OCI-LY7 (cell line): ENCODE measurements at regions not wholly inside any gene's neighbourhood (a gene's known extent, or its start where the extent isn't known, plus 50 kb on each side); places are given as distances from the start of the nearest gene placed in this dataset.

ENCODE experiments used
- BruUV-seq: library from RNA; stranded (reverse); fragments of 400-500 nt; replicated peaks from 2 replicates; lab custom pipeline; 2021; lab: Mats Ljungman, UMichigan
- CTCF ChIA-PET: fragments of 300-600 bp; sonication (Branson Sonifier 250); formaldehyde crosslinking; loops from one replicate; lab custom pipeline; 2022; ENCODE audit warnings: antibody characterized with exemption; ENCODE audit not compliant: unreplicated experiment; lab: Charles Lee
- POLR2A ChIA-PET: fragments of 300-600 bp; sonication (Branson Sonifier 250); formaldehyde crosslinking; loops from one replicate; lab custom pipeline; 2022; ENCODE audit warnings: antibody characterized with exemption; lab: Charles Lee
- DNase-seq: peaks from one replicate; pipeline ENCODE4 v3.0.0-alpha.2; 2015; ENCODE audit warnings: low spot score
- H2AFZ ChIP-seq: fragments of 200-600 bp; sonication (generic), shearing (Covaris generic); 2 replicates; pipeline ENCODE4 v1.6.1; 2014; ENCODE audit warnings: mild to moderate bottlenecking, antibody characterized with exemption, low read length, moderate library complexity
- H3K27ac ChIP-seq: fragments of 200-600 bp; sonication (generic); 2 replicates; pipeline ENCODE4 v1.5.1; 2014; ENCODE audit warnings: mixed run types, low read depth, mild to moderate bottlenecking, moderate library complexity, low read length, inconsistent platforms; ENCODE audit not compliant: poor library complexity, severe bottlenecking
- H3K36me3 ChIP-seq: fragments of 200-600 bp; sonication (generic); 2 replicates; pipeline ENCODE4 v1.6.1; 2014; ENCODE audit warnings: mild to moderate bottlenecking, antibody characterized with exemption, low read length, moderate library complexity, mixed read lengths; ENCODE audit not compliant: insufficient read depth
- H3K4me1 ChIP-seq: fragments of 200-600 bp; sonication (generic); 2 replicates; pipeline ENCODE4 v1.5.1; 2014; ENCODE audit warnings: mild to moderate bottlenecking, low read length; ENCODE audit not compliant: insufficient read depth, poor library complexity, severe bottlenecking
- H3K4me2 ChIP-seq: fragments of 200-600 bp; sonication (generic); 2 replicates; pipeline ENCODE4 v1.6.1; 2014; ENCODE audit warnings: mild to moderate bottlenecking, low read length
- H3K4me3 ChIP-seq: fragments of 200-600 bp; sonication (generic); 2 replicates; pipeline ENCODE4 v1.5.1; 2014; ENCODE audit warnings: mild to moderate bottlenecking, low read depth, low read length; ENCODE audit not compliant: poor library complexity, severe bottlenecking
- H3K79me2 ChIP-seq: fragments of 200-600 bp; sonication (generic); 2 replicates; pipeline ENCODE4 v1.6.1; 2016; ENCODE audit warnings: low read depth, mild to moderate bottlenecking, low read length, moderate library complexity, mixed read lengths; ENCODE audit not compliant: insufficient read depth
- H3K9me2 ChIP-seq: fragments of 200-600 bp; sonication (generic); 2 replicates; pipeline ENCODE4 v1.6.1; 2016; ENCODE audit warnings: mild to moderate bottlenecking, low read length, mixed read lengths; ENCODE audit not compliant: insufficient read depth
- H3K9me3 ChIP-seq: fragments of 200-600 bp; sonication (generic); 2 replicates; pipeline ENCODE4 v1.6.1; 2014; ENCODE audit warnings: mild to moderate bottlenecking, mixed run types, low read length, mixed read lengths
- H4K20me1 ChIP-seq: fragments of 200-600 bp; sonication (generic); 2 replicates; pipeline ENCODE4 v1.6.1; 2014; ENCODE audit warnings: mild to moderate bottlenecking, antibody characterized with exemption, low read length, moderate library complexity, mixed read lengths; ENCODE audit not compliant: insufficient read depth
- CTCF ChIP-seq: fragments of 200-600 bp; sonication (generic); conservative IDR thresholded peaks from 2 replicates; pipeline ENCODE4 v1.5.1; 2014; ENCODE audit warnings: mild to moderate bottlenecking, antibody characterized with exemption, low read length, moderate library complexity, mixed read lengths
- EZH2phosphoT487 ChIP-seq: fragments of 200-600 bp; sonication (generic); IDR thresholded peaks from 2 replicates; pipeline ENCODE4 v1.6.1; 2018; ENCODE audit warnings: low read depth, borderline replicate concordance, mild to moderate bottlenecking, mixed run types, antibody characterized with exemption, low read length, moderate library complexity, mixed read lengths
- intact Hi-C: fragments of 100-400 bp; cut with micrococcal nuclease; formaldehyde crosslinking; loops from one replicate; pipeline ENCODE4 v1.10.0; 2022; ENCODE audit not compliant: unreplicated experiment

GRCh38 chr17:55655777-55656176 is 66.9 kb downstream of the TMEM100 start:
- H3K36me3 ChIP-seq, result no peaks in the 10 kb centered on the region
- no TSS peak for BruUV-seq
- no peak for DNase-seq
- ChIA-PET CTCF (no interaction called here), POLR2A (no interaction called here)
- TF ChIP-seq EZH2phosphoT487, result no peak
- no peak for TF ChIP-seq CTCF
- H3K4me3 ChIP-seq, result no peak overlapping the region
- H3K4me1 ChIP-seq, result peaks cover 11% of the 10 kb centered on the region
- no peaks in the 10 kb centered on the region for H3K79me2 ChIP-seq
- H4K20me1 ChIP-seq, result no peaks in the 10 kb centered on the region
- H2AFZ ChIP-seq, result no peak overlapping the region
- H3K9me2 ChIP-seq, result no peaks in the 10 kb centered on the region
- no peak overlapping the region for H3K27ac ChIP-seq
- intact Hi-C loops, result no loop called here
- H3K9me3 ChIP-seq, result no peaks in the 10 kb centered on the region
- no peak overlapping the region for H3K4me2 ChIP-seq

- peaks cover 2% of the 10 kb centered on the region for H3K4me1 ChIP-seq
- H3K9me2 ChIP-seq, result no peaks in the 10 kb centered on the region
- H2AFZ ChIP-seq, result no peak overlapping the region
- H3K36me3 ChIP-seq, result no peaks in the 10 kb centered on the region
- H3K9me3 ChIP-seq, result no peaks in the 10 kb centered on the region
- CTCF ChIA-PET, result no interaction called here
- TF ChIP-seq EZH2phosphoT487, result no peak
- no peak for TF ChIP-seq CTCF
- POLR2A ChIA-PET, result no interaction called here
- BruUV-seq, result no TSS peak
- intact Hi-C loops, result no loop called here
- no peaks in the 10 kb centered on the region for H4K20me1 ChIP-seq
- no peak overlapping the region for H3K4me3 ChIP-seq
- no peak for DNase-seq
- H3K79me2 ChIP-seq, result no peaks in the 10 kb centered on the region
- no peak overlapping the region for H3K27ac ChIP-seq
- H3K4me2 ChIP-seq, result no peak overlapping the region
Observed at GRCh38 chr17:55654821-55655220, 67.8 kb downstream of the TMEM100 start.

GRCh38 chr17:55654022-55654421 is 68.6 kb downstream of the TMEM100 start:
- Histone ChIP-seq H3K4me2 (no peak overlapping the region), H2AFZ (no peak overlapping the region)
- intact Hi-C loops, result no loop called here

More at GRCh38 chr17:55654022-55654421, 68.6 kb downstream of the TMEM100 start:
- Histone ChIP-seq H3K9me3 (no peaks in the 10 kb centered on the region), H4K20me1 (no peaks in the 10 kb centered on the region), H3K36me3 (no peaks in the 10 kb centered on the region), H3K4me1 (no peaks in the 10 kb centered on the region), H3K9me2 (no peaks in the 10 kb centered on the region), H3K79me2 (no peaks in the 10 kb centered on the region), H3K27ac (no peak overlapping the region), H3K4me3 (no peak overlapping the region)
- no TSS peak for BruUV-seq
- POLR2A ChIA-PET, result no interaction called here
- TF ChIP-seq CTCF (no peak), EZH2phosphoT487 (no peak)
- CTCF ChIA-PET, result no interaction called here
- no peak for DNase-seq
